K562 (cell line): ENCODE measurements at regions not wholly inside any gene's neighbourhood (a gene's known extent, or its start where the extent isn't known, plus 50 kb on each side); places are given as distances from the start of the nearest gene placed in this dataset.

Experiments used
- ATAC-seq: fragments of 200-7000 bp; cut with Tn5 transposase; 3 replicates; pipeline ENCODE4 v1.9.1; 2020; ENCODE audit warnings: moderate library complexity
- BruUV-seq: library from RNA; stranded (reverse); fragments of 400-500 nt; replicated peaks from 2 replicates; lab custom pipeline; 2021; lab: Mats Ljungman, UMichigan
- CTCF ChIA-PET: fragments of 300-600 bp; formaldehyde crosslinking; extraction: SDS; loops from one replicate; lab custom pipeline; 2021; ENCODE audit warnings: low intra/inter-chr PET ratio; lab: Yijun Ruan, JAX
- POLR2A ChIA-PET: fragments of 300-600, 350-650 bp; sonication (Branson Sonifier 250); formaldehyde crosslinking; extraction: SDS; loops from one replicate; lab custom pipeline; 2021; ENCODE audit warnings: antibody characterized with exemption, inconsistent platforms; lab: Yijun Ruan, JAX
- DNase-seq, 4 experiments: peaks; one replicate each; pipeline versions ENCODE4 v3.0.0 to v3.0.0-alpha.2; 2011 to 2018; ENCODE audit warnings: low spot score in 3 of 4, mixed read lengths in 3 of 4; ENCODE audit errors: extremely low read depth in 1 of 4
- FAIRE-seq: peaks from 2 replicates; lab custom pipeline; 2011; peaks lifted over from hg19 to GRCh38; lab: Jason Lieb, UNC
- H2AFZ ChIP-seq: 2 replicates; pipeline ENCODE4 v1.6.0; 2011; ENCODE audit warnings: low read depth, low read length, control low read depth, inconsistent platforms
- H3K27ac ChIP-seq: fragments of 200-600 bp; 3 replicates; pipeline ENCODE4 v1.8.0; 2011; ENCODE audit warnings: low read depth, mild to moderate bottlenecking, control low read depth, inconsistent platforms, low read length, moderate library complexity, mixed read lengths; ENCODE audit errors: extremely low read depth
- H3K27me3 ChIP-seq, 2 experiments: fragments of 300-600 bp in 1 of 2; 2 replicates in 1 of 2; 3 replicates in 1 of 2; pipeline versions ENCODE4 v1.6.0 to v1.8.0; 2011; ENCODE audit warnings: inconsistent platforms in 2 of 2, low read length in 2 of 2, mild to moderate bottlenecking in 1 of 2, mixed read lengths in 1 of 2, moderate library complexity in 1 of 2; ENCODE audit not compliant: control insufficient read depth in 2 of 2, insufficient read depth in 2 of 2
- H3K36me3 ChIP-seq: fragments of 300-600 bp; 3 replicates; pipeline ENCODE4 v1.8.0; 2011; ENCODE audit warnings: mild to moderate bottlenecking, low read length, inconsistent platforms; ENCODE audit not compliant: control insufficient read depth, insufficient read depth
- H3K4me1 ChIP-seq, 2 experiments: fragments of 200-600 bp in 1 of 2; replicated peaks in 1 of 2; 2 replicates in 1 of 2; 3 replicates in 1 of 2; pipeline versions ENCODE4 v1.5.1 to v1.8.0; 2011; ENCODE audit warnings: inconsistent platforms in 2 of 2, low read length in 2 of 2, mild to moderate bottlenecking in 1 of 2, mixed read lengths in 1 of 2, moderate library complexity in 1 of 2; ENCODE audit not compliant: control insufficient read depth in 2 of 2, insufficient read depth in 2 of 2
- H3K4me2 ChIP-seq: 2 replicates; pipeline ENCODE4 v1.6.1; 2011; ENCODE audit warnings: low read length, control low read depth, inconsistent platforms, mixed read lengths; ENCODE audit not compliant: insufficient read depth
- H3K4me3 ChIP-seq: fragments of 200-600 bp; sonication (generic), shearing (Covaris generic); 2 replicates; pipeline ENCODE4 v1.5.1; 2016; ENCODE audit warnings: control low read depth, inconsistent platforms
- H3K79me2 ChIP-seq: fragments of 200-600 bp; 3 replicates; pipeline ENCODE4 v1.8.0; 2011; ENCODE audit warnings: low read length, inconsistent platforms; ENCODE audit not compliant: control insufficient read depth, insufficient read depth
- H3K9ac ChIP-seq, 2 experiments: 2 replicates each; pipeline versions ENCODE4 v1.6.0 to v1.6.1; 2011; ENCODE audit warnings: low read depth in 2 of 2, low read length in 2 of 2, control low read depth in 1 of 2, inconsistent platforms in 1 of 2, mild to moderate bottlenecking in 1 of 2, mixed read lengths in 1 of 2; ENCODE audit not compliant: insufficient read depth in 1 of 2
- H3K9me1 ChIP-seq: one replicate; pipeline ENCODE4 v1.6.0; 2011; ENCODE audit warnings: inconsistent platforms, mild to moderate bottlenecking, low read length, moderate library complexity; ENCODE audit not compliant: control insufficient read depth, insufficient read depth
- H3K9me3 ChIP-seq: replicated peaks from 2 replicates; pipeline ENCODE4 v1.5.1; 2011; ENCODE audit warnings: low read depth, low read length, inconsistent platforms; ENCODE audit not compliant: control insufficient read depth, insufficient read depth
- H4K20me1 ChIP-seq: replicated peaks from 2 replicates; pipeline ENCODE4 v1.6.1; 2011; ENCODE audit warnings: low read length, inconsistent platforms, mixed read lengths; ENCODE audit not compliant: control insufficient read depth, insufficient read depth
- BDP1 ChIP-seq: IDR thresholded peaks from 3 replicates; pipeline ENCODE4 v1.6.1; 2011; ENCODE audit not compliant: insufficient read length, insufficient read depth
- CHD2 ChIP-seq: IDR thresholded peaks from 2 replicates; pipeline ENCODE4 v1.6.1; 2011; ENCODE audit warnings: low read depth, low read length
- CHD4 ChIP-seq: fragments of 200-600 bp; sonication (generic); IDR thresholded peaks from 3 replicates; pipeline ENCODE4 v1.6.1; 2012; ENCODE audit warnings: low read depth, mild to moderate bottlenecking, mixed read lengths, low read length, inconsistent platforms; ENCODE audit not compliant: insufficient read depth, insufficient replicate concordance, poor library complexity, severe bottlenecking
- CREM ChIP-seq: IDR thresholded peaks from 2 replicates; pipeline ENCODE4 v1.6.1; 2014; ENCODE audit warnings: antibody characterized with exemption, low read depth
- FIP1L1 ChIP-seq: fragments of 200-400 bp; formaldehyde crosslinking; IDR thresholded peaks from 2 replicates; pipeline ENCODE4 v1.6.1; 2018; ENCODE audit warnings: mild to moderate bottlenecking, low read depth, low read length; ENCODE audit not compliant: poor library complexity, severe bottlenecking
- JUN ChIP-seq, 2 experiments: sonication (generic) in 1 of 2; formaldehyde crosslinking in 1 of 2; IDR thresholded peaks; 2 replicates each; pipeline versions ENCODE4 v1.6.1 to v1.8.0; 2012 to 2022; ENCODE audit warnings: borderline replicate concordance in 2 of 2, mild to moderate bottlenecking in 2 of 2, improper control_type of control experiment in 1 of 2, low read depth in 1 of 2, low read length in 1 of 2, missing genetic modification reagents in 1 of 2
- JUND ChIP-seq, 2 experiments: IDR thresholded peaks; 2 replicates in 1 of 2; 3 replicates in 1 of 2; pipeline ENCODE4 v1.6.1; 2011; ENCODE audit warnings: borderline replicate concordance in 2 of 2, low read depth in 2 of 2, low read length in 2 of 2, improper control_type of control experiment in 1 of 2, missing biosample characterization in 1 of 2, missing genetic modification characterization in 1 of 2, missing genetic modification reagents in 1 of 2
- NCOA4 ChIP-seq: fragments of 450-650 bp; IDR thresholded peaks from 2 replicates; pipeline ENCODE4 v1.6.1; 2018; ENCODE audit warnings: mild to moderate bottlenecking; ENCODE audit not compliant: partially characterized antibody
- POLR2G ChIP-seq: fragments of 200-400 bp; formaldehyde crosslinking; IDR thresholded peaks from 2 replicates; pipeline ENCODE4 v1.6.1; 2017; ENCODE audit warnings: low read depth, mild to moderate bottlenecking, antibody characterized with exemption, low read length, moderate library complexity
- SIRT6 ChIP-seq: IDR thresholded peaks from one replicate; pipeline ENCODE4 v1.6.1; 2012; ENCODE audit warnings: low read depth, mild to moderate bottlenecking, control low read depth, inconsistent platforms, low read length, moderate library complexity
- ZBED1 ChIP-seq: IDR thresholded peaks from 2 replicates; pipeline ENCODE4 v1.6.1; 2014
- ZFP91 ChIP-seq: sonication (generic); formaldehyde crosslinking; IDR thresholded peaks from 2 replicates; pipeline ENCODE4 v1.8.0; 2022; ENCODE audit warnings: mild to moderate bottlenecking, missing genetic modification reagents
- ZNF174 ChIP-seq: fragments of 250-450 bp; sonication (Bioruptor Pico); IDR thresholded peaks from 2 replicates; pipeline ENCODE4 v1.4.0; 2020; ENCODE audit warnings: mild to moderate bottlenecking
- ZNF217 ChIP-seq: sonication (generic); formaldehyde crosslinking; IDR thresholded peaks from 2 replicates; pipeline ENCODE4 v1.8.0; 2022; ENCODE audit warnings: mild to moderate bottlenecking, missing genetic modification reagents
- ZNF23 ChIP-seq: fragments of 250-450 bp; sonication (Bioruptor Pico); IDR thresholded peaks from 2 replicates; pipeline ENCODE4 v1.4.0; 2020; ENCODE audit warnings: mild to moderate bottlenecking
- ZNF444 ChIP-seq: fragments of 250-450 bp; sonication (Bioruptor Pico); IDR thresholded peaks from 2 replicates; pipeline ENCODE4 v1.4.0; 2020; ENCODE audit warnings: mild to moderate bottlenecking, moderate library complexity
- WGBS: fragments of 100-300 bp; shearing (Covaris generic); methylation state at CpG from one replicate; pipeline ENCODE4 v1.1.6; 2016; ENCODE audit warnings: low coverage, mixed read lengths; ENCODE audit not compliant: insufficient coverage; ENCODE audit errors: missing lambda C conversion rate; 5-methylcytosine and 5-hydroxymethylcytosine counted together
- in situ Hi-C: fragments of 300-500 bp; cut with MboI; formaldehyde crosslinking; loops from 4 replicates; pipeline ENCODE4 v1.15.0; 2018; ENCODE audit warnings: inconsistent platforms, mixed read lengths
- intact Hi-C: fragments of 100-400 bp; cut with micrococcal nuclease; formaldehyde crosslinking; loops from 2 replicates; pipeline ENCODE4 v1.14.2; 2022

- WGBS = 0% methylated on average over 9 of the region's 11 CpGs
- DNase-seq (no peak), FAIRE-seq (no peak), ATAC-seq (no peak)
- Histone ChIP-seq H3K9me3 (no peaks in the 10 kb centered on the region; the same call in 1 of the 2 replicates), H3K27ac (no peak overlapping the region), H3K79me2 (no peaks in the 10 kb centered on the region), H3K36me3 (no peaks in the 10 kb centered on the region), H2AFZ (no peak overlapping the region), H3K27me3 (peaks cover 0 to 12% of the 10 kb centered on the region in 2 experiments; a peak in 2 of 5 replicates), H3K4me1 (no peaks in the 10 kb centered on the region), H3K4me2 (no peak overlapping the region), H4K20me1 (no peaks in the 10 kb centered on the region), H3K9me1 (no peaks in the 10 kb centered on the region), H3K4me3 (no peak overlapping the region), H3K9ac (no peak overlapping the region)
- BruUV-seq = no TSS peak
- in situ Hi-C loops = no loop called here
- ChIA-PET POLR2A (interaction anchor here (0.6 kb wide), 1 partner anchor 22 kb away, joined by 4 read pairs; no protein-coding TSS in a partner anchor), CTCF (no interaction called here)
- intact Hi-C loops = no loop called here
- TF ChIP-seq CREM = no peak
- no peak for TF ChIP-seq JUN (IDR thresholded peaks at IDR 0.05; ENCODE audit: borderline replicate concordance, low read depth, low read length)
- no peak for TF ChIP-seq JUN (CRISPR knock-in tag; IDR thresholded peaks at IDR 0.05; ENCODE audit: borderline replicate concordance)
- no peak for TF ChIP-seq ZBED1
- TF ChIP-seq NCOA4 = no peak
- no peak for TF ChIP-seq ZNF217 (CRISPR knock-in tag)
- TF ChIP-seq CHD4 = no peak
- TF ChIP-seq ZNF174 (CRISPR knock-in tag) = no peak
- TF ChIP-seq SIRT6 = no peak
- TF ChIP-seq POLR2G = no peak
- no peak for TF ChIP-seq BDP1
- TF ChIP-seq FIP1L1 = no peak
- TF ChIP-seq CHD2 = no peak
- TF ChIP-seq ZFP91 (CRISPR knock-in tag) = no peak
- TF ChIP-seq JUND (IDR thresholded peaks at IDR 0.05; ENCODE audit: borderline replicate concordance, low read depth, low read length) = no peak
- TF ChIP-seq JUND (tag; IDR thresholded peaks at IDR 0.05; ENCODE audit: borderline replicate concordance, low read depth, low read length) = no peak
- no peak for TF ChIP-seq ZNF444
- no peak for TF ChIP-seq ZNF23 (CRISPR knock-in tag)
Measured at GRCh38 chr10:124151466-124152095, 58.2 kb upstream of the CHST15 start.
